Type B pancreatic cell (in vitro differentiated cells): ENCODE measurements at regions not wholly inside any gene's neighbourhood (a gene's known extent, or its start where the extent isn't known, plus 50 kb on each side); places are given as distances from the start of the nearest gene placed in this dataset.

Source experiments
- DNase-seq: peaks from one replicate; pipeline ENCODE4 v3.0.0; 2021; ENCODE audit warnings: mixed read lengths; ENCODE audit not compliant: unreplicated experiment; ENCODE audit errors: extremely low spot score
- H3K27ac Mint-ChIP-seq: 2 replicates; pipeline ENCODE4 v1.8.0; 2021; ENCODE audit warnings: mild to moderate bottlenecking, mixed read lengths
- H3K27me3 Mint-ChIP-seq: 2 replicates; pipeline ENCODE4 v1.8.0; 2021; ENCODE audit warnings: mixed read lengths
- H3K36me3 Mint-ChIP-seq: 2 replicates; pipeline ENCODE4 v1.8.0; 2021; ENCODE audit warnings: mixed read lengths
- H3K4me1 Mint-ChIP-seq: one replicate; pipeline ENCODE4 v1.8.0; 2021; ENCODE audit warnings: mixed read lengths; ENCODE audit not compliant: unreplicated experiment
- H3K4me3 Mint-ChIP-seq: 2 replicates; pipeline ENCODE4 v1.8.0; 2021; ENCODE audit warnings: mild to moderate bottlenecking, mixed read lengths
- H3K9me3 Mint-ChIP-seq: 2 replicates; pipeline ENCODE4 v1.8.0; 2021; ENCODE audit warnings: mixed read lengths
- CTCF ChIP-seq: fragments of 200-600 bp; sonication (generic); conservative IDR thresholded peaks from 2 replicates; pipeline ENCODE4 v1.5.0; 2021; ENCODE audit warnings: antibody characterized with exemption, mild to moderate bottlenecking

DNA sequence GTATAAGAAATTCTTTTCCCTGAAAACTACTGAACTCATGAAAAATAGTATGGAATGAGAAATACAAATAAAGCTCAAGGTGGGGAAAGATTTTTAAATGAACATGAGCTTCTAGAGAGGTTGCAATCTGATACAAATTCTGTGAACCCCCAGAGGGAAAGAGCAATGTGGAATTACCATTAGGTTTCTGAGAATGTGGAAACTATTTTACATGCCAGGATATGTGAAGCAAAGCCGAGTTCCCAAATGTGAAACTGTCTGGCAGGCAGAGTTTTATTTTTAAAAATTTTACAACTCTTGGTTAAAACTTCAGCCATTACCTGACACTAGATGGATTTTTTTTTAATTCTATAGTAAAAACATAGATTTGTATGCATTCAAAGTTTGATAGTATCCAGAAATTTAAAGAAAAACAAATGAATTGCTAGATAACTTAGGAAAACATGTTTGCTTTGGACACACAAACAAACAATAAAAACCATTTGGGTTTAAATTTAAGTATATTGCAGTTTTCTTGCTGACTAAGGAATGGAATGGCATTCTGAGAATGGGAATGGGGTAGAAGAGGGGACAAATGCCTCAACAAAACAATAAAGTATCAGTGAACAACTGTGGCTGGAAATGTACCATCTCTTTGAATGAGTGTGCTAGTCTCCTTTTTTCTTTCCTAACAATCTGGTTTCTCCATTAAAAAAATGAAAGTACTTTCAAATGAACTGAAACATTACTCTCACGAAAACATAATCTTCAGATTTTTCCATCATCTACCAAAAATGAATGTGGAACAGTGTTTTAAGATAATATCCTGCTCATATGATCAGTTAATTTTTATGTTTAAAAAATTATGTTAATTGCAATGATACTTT, 99.6 kb downstream of the PCDH18 start:
- H3K27me3 Mint-ChIP-seq = no peaks in the 10 kb centered on the region
- H3K36me3 Mint-ChIP-seq = no peaks in the 10 kb centered on the region
- H3K4me3 Mint-ChIP-seq = no peak overlapping the region
- no peak for TF ChIP-seq CTCF
- H3K9me3 Mint-ChIP-seq = peaks cover 6% of the 10 kb centered on the region
- no peak overlapping the region for H3K27ac Mint-ChIP-seq
- no peak for DNase-seq
- peaks cover 4% of the 10 kb centered on the region for H3K4me1 Mint-ChIP-seq

DNA sequence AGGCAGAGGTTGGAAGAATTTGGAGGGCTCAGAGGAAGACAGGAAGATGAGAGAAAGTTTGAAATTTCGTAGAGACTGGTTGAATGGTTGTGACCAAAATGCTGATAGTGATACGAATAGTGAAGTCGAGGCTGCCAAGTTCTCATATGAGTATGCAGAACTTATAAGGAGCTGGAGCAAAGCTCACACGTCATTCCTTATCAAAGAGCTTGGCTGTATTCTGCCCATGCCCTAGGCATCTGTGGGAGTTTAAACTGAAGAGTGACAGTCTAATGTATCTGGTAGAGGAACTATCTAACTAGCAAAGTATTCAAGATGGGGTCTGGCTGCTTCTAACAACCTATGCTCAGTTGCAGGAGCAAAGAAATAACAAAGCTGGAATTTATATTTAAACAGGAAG, 102.1 kb downstream of the PCDH18 start:
- no peaks in the 10 kb centered on the region for H3K27me3 Mint-ChIP-seq

GRCh38 chr4:137427411-137427810, 104.9 kb downstream of the PCDH18 start:
- Mint-ChIP-seq H3K4me1 (peaks cover 3% of the 10 kb centered on the region), H3K27ac (no peak overlapping the region), H3K4me3 (no peak overlapping the region), H3K27me3 (no peaks in the 10 kb centered on the region), H3K9me3 (peaks cover 6% of the 10 kb centered on the region), H3K36me3 (no peaks in the 10 kb centered on the region)
- TF ChIP-seq CTCF = no peak
- DNase-seq = no peak

More for the DNA sequence above, 102.1 kb downstream of the PCDH18 start:
- DNase-seq = no peak
- H3K27ac Mint-ChIP-seq = no peak overlapping the region
- H3K9me3 Mint-ChIP-seq = peaks cover 6% of the 10 kb centered on the region
- no peak for TF ChIP-seq CTCF
- H3K36me3 Mint-ChIP-seq = no peaks in the 10 kb centered on the region
- peaks cover 4% of the 10 kb centered on the region for H3K4me1 Mint-ChIP-seq
- H3K4me3 Mint-ChIP-seq = no peak overlapping the region

DNA sequence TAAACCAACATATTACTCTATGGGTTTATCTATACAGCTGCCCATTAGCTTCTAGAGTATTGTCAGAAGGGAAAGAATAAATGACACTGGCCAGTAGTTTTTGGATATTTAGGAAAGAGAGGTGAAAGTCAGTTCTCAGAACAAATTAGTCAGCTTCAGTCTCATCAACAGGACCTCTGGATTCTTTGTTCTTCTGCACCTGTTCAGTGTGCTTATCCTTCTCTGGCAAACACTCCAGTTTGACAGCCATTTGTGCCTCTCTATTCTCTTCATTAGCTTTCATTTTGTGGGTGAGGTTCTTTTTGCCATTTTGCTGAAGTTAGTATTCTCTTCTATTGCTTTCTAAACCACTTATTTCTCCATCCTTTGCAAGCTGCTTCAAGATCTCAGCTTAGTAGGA, 107.0 kb downstream of the PCDH18 start:
- Mint-ChIP-seq H3K27me3 (no peaks in the 10 kb centered on the region), H3K4me1 (no peaks in the 10 kb centered on the region), H3K36me3 (no peaks in the 10 kb centered on the region), H3K9me3 (peaks cover 4% of the 10 kb centered on the region), H3K4me3 (no peak overlapping the region), H3K27ac (no peak overlapping the region)
- no peak for DNase-seq
- no peak for TF ChIP-seq CTCF

DNA sequence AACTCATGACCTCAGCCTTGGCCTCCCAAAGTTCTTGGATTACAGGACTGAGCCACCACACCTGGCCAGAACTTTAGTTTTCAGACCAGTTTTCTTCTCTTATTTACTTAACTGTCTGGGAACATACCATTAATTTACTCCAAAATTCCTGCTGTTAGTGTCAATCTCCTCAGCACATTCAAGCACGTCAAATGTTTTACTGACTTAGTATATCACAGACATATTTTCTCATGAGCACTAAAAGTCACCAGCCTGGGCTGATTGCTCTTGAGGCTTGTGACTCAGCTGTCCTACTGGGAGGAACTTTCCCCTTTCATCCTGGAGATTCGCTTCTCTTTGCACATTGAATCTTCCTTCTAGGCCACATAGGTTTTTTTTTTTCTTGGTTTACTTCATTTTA, 109.6 kb downstream of the PCDH18 start:
- Mint-ChIP-seq H3K27ac (no peak overlapping the region), H3K4me3 (no peak overlapping the region), H3K4me1 (no peaks in the 10 kb centered on the region), H3K9me3 (no peaks in the 10 kb centered on the region), H3K36me3 (no peaks in the 10 kb centered on the region), H3K27me3 (no peaks in the 10 kb centered on the region)
- TF ChIP-seq CTCF = no peak
- DNase-seq = no peak
